HCT116 (cell line): ENCODE measurements at regions not wholly inside any gene's neighbourhood (a gene's known extent, or its start where the extent isn't known, plus 50 kb on each side); places are given as distances from the start of the nearest gene placed in this dataset.

Experiments
- ATAC-seq: fragments of 200-7000 bp; cut with Tn5 transposase; 2 replicates; pipeline ENCODE4 v1.9.1; 2020; ENCODE audit warnings: mild to moderate bottlenecking, moderate library complexity
- BruUV-seq: library from RNA; stranded (reverse); fragments of 400-500 nt; replicated peaks from 2 replicates; lab custom pipeline; 2021; lab: Mats Ljungman, UMichigan
- CTCF ChIA-PET: fragments of 300-600 bp; sonication (Branson Sonifier 250); formaldehyde crosslinking; loops from one replicate; lab custom pipeline; 2021; ENCODE audit warnings: antibody characterized with exemption; lab: Charles Lee
- POLR2A ChIA-PET: fragments of 300-600, 350-600 bp; sonication (Branson Sonifier 250); formaldehyde crosslinking; loops from one replicate; lab custom pipeline; 2021; ENCODE audit warnings: antibody characterized with exemption; lab: Charles Lee
- RAD21 ChIA-PET, 2 experiments: fragments of 300-600 bp; sonication (Branson Sonifier 250); formaldehyde crosslinking; loops; one replicate each; lab custom pipeline; 2023; ENCODE audit warnings: low total read pairs in 2 of 2; ENCODE audit not compliant: uncharacterized antibody in 2 of 2, unreplicated experiment in 2 of 2, low non-redundant PET in 1 of 2; lab: Charles Lee
- DNase-seq: peaks from one replicate; pipeline ENCODE4 v3.0.0-alpha.2; 2010; ENCODE audit warnings: low read depth, low spot score
- H2AFZ ChIP-seq: fragments of 200-600 bp; shearing (Covaris generic), sonication (generic); 2 replicates; pipeline ENCODE4 v1.6.1; 2017; ENCODE audit warnings: low read depth, mixed run types, mixed read lengths, antibody characterized with exemption, low read length; ENCODE audit not compliant: poor library complexity, severe bottlenecking
- H3K27ac ChIP-seq: 2 replicates; pipeline ENCODE4 v1.5.1; 2012; ENCODE audit warnings: low read depth, low read length
- H3K27me3 ChIP-seq: fragments of 200-600 bp; sonication (generic); 2 replicates; pipeline ENCODE4 v1.6.1; 2016; ENCODE audit warnings: mixed run types, low read length, mixed read lengths; ENCODE audit not compliant: insufficient read depth
- H3K36me3 ChIP-seq, 2 experiments: fragments of 200-500 bp in 1 of 2; fragments of 200-600 bp in 1 of 2; sonication (Bioruptor generic) in 1 of 2; sonication (generic) in 1 of 2; 2 replicates each; pipeline versions ENCODE4 v1.5.1 to v1.6.1; 2014 to 2016; ENCODE audit warnings: low read length in 2 of 2, inconsistent platforms in 1 of 2, mixed read lengths in 1 of 2, mixed run types in 1 of 2; ENCODE audit not compliant: insufficient read depth in 2 of 2, control insufficient read depth in 1 of 2
- H3K4me1 ChIP-seq, 2 experiments: fragments of 200-600 bp in 1 of 2; sonication (generic) in 1 of 2; 2 replicates each; pipeline versions ENCODE4 v1.5.1 to v1.6.1; 2012 to 2017; ENCODE audit warnings: low read length in 2 of 2, inconsistent platforms in 1 of 2, mild to moderate bottlenecking in 1 of 2, mixed read lengths in 1 of 2, mixed run types in 1 of 2, moderate library complexity in 1 of 2; ENCODE audit not compliant: insufficient read depth in 2 of 2, control insufficient read depth in 1 of 2
- H3K4me2 ChIP-seq: fragments of 200-600 bp; sonication (generic); 2 replicates; pipeline ENCODE4 v1.6.1; 2017; ENCODE audit warnings: mixed run types, low read length, mixed read lengths
- H3K4me3 ChIP-seq, 2 experiments: fragments of 200-600 bp in 1 of 2; sonication (generic) in 1 of 2; replicated peaks in 1 of 2; 2 replicates each; pipeline ENCODE4 v1.5.1; 2011 to 2016; ENCODE audit warnings: low read length in 2 of 2, control low read depth in 1 of 2, low read depth in 1 of 2, mild to moderate bottlenecking in 1 of 2, mixed read lengths in 1 of 2, mixed run types in 1 of 2
- H3K79me2 ChIP-seq: fragments of 200-600 bp; sonication (generic); 2 replicates; pipeline ENCODE4 v1.6.1; 2017; ENCODE audit warnings: mild to moderate bottlenecking, mixed run types, low read length, moderate library complexity, mixed read lengths; ENCODE audit not compliant: insufficient read depth
- H3K9ac ChIP-seq: fragments of 200-600 bp; sonication (generic); 2 replicates; pipeline ENCODE4 v1.6.1; 2016; ENCODE audit warnings: low read length, mixed read lengths
- H3K9me2 ChIP-seq: fragments of 200-600 bp; sonication (generic), shearing (Covaris generic); 2 replicates; pipeline ENCODE4 v1.6.1; 2017; ENCODE audit warnings: mixed run types, mild to moderate bottlenecking, moderate library complexity; ENCODE audit not compliant: insufficient read depth
- H3K9me3 ChIP-seq, 2 experiments: fragments of 200-500 bp in 1 of 2; fragments of 200-600 bp in 1 of 2; sonication (Bioruptor generic) in 1 of 2; sonication (generic) in 1 of 2; 2 replicates each; pipeline ENCODE4 v1.6.1; 2014 to 2017; ENCODE audit warnings: low read length in 2 of 2, mixed read lengths in 2 of 2, inconsistent platforms in 1 of 2, low read depth in 1 of 2, mild to moderate bottlenecking in 1 of 2, mixed run types in 1 of 2, moderate library complexity in 1 of 2; ENCODE audit not compliant: control insufficient read depth in 1 of 2, insufficient read depth in 1 of 2
- H4K20me1 ChIP-seq: fragments of 200-600 bp; sonication (generic), shearing (Covaris generic); 2 replicates; pipeline ENCODE4 v1.6.1; 2017; ENCODE audit warnings: mixed run types, mild to moderate bottlenecking, moderate library complexity; ENCODE audit not compliant: insufficient read depth
- ATF3 ChIP-seq: IDR thresholded peaks from 2 replicates; pipeline ENCODE4 v1.6.1; 2012
- CBX3 ChIP-seq: IDR thresholded peaks from 2 replicates; pipeline ENCODE4 v1.6.1; 2012; ENCODE audit warnings: low read depth
- CEBPB ChIP-seq: IDR thresholded peaks from 2 replicates; pipeline ENCODE4 v1.6.1; 2012; ENCODE audit warnings: low read depth
- CTCF ChIP-seq, 3 experiments: fragments of 200-600 bp in 1 of 3; sonication (generic) in 1 of 3; IDR thresholded peaks in 2 of 3; conservative IDR thresholded peaks in 1 of 3; 2 replicates each; pipeline ENCODE4 v1.5.1; 2012 to 2017; ENCODE audit warnings: low read depth in 2 of 3, low read length in 2 of 3, antibody characterized with exemption in 1 of 3, borderline replicate concordance in 1 of 3, control low read depth in 1 of 3, mild to moderate bottlenecking in 1 of 3, mixed read lengths in 1 of 3, mixed run types in 1 of 3, moderate library complexity in 1 of 3; ENCODE audit not compliant: insufficient read depth in 1 of 3
- EGR1 ChIP-seq: IDR thresholded peaks from 2 replicates; pipeline ENCODE4 v1.6.1; 2012; ENCODE audit warnings: low read depth
- ELF1 ChIP-seq: IDR thresholded peaks from 2 replicates; pipeline ENCODE4 v1.6.1; 2012; ENCODE audit warnings: low read depth, borderline replicate concordance
- EZH2phosphoT487 ChIP-seq: fragments of 200-600 bp; IDR thresholded peaks from 2 replicates; pipeline ENCODE4 v1.6.1; 2018; ENCODE audit warnings: antibody characterized with exemption, borderline replicate concordance
- FOSL1 ChIP-seq: IDR thresholded peaks from 2 replicates; pipeline ENCODE4 v1.6.1; 2012; ENCODE audit warnings: low read depth
- JUND ChIP-seq: IDR thresholded peaks from 2 replicates; pipeline ENCODE4 v1.6.1; 2012
- MAX ChIP-seq: IDR thresholded peaks from 2 replicates; pipeline ENCODE4 v1.6.1; 2012
- POLR2A ChIP-seq: IDR thresholded peaks from 2 replicates; pipeline ENCODE4 v1.7.0; 2011; ENCODE audit warnings: borderline replicate concordance; ENCODE audit not compliant: insufficient read depth, insufficient read length; ENCODE audit errors: extremely low read depth
- POLR2AphosphoS5 ChIP-seq: IDR thresholded peaks from 2 replicates; pipeline ENCODE4 v1.6.1; 2011; ENCODE audit warnings: mild to moderate bottlenecking, low read depth, low read length, moderate library complexity
- RAD21 ChIP-seq: IDR thresholded peaks from 2 replicates; pipeline ENCODE4 v1.6.1; 2012; ENCODE audit warnings: low read depth, mild to moderate bottlenecking
- REST ChIP-seq: IDR thresholded peaks from 2 replicates; pipeline ENCODE4 v1.6.1; 2012; ENCODE audit warnings: low read depth
- SIN3A ChIP-seq: IDR thresholded peaks from 2 replicates; pipeline ENCODE4 v1.6.1; 2012; ENCODE audit warnings: low read depth
- SP1 ChIP-seq: IDR thresholded peaks from 2 replicates; pipeline ENCODE4 v1.6.1; 2012; ENCODE audit warnings: low read depth
- SRF ChIP-seq: IDR thresholded peaks from 2 replicates; pipeline ENCODE4 v1.6.1; 2012; ENCODE audit warnings: low read depth
- TCF7L2 ChIP-seq: IDR thresholded peaks from 2 replicates; pipeline ENCODE4 v1.7.0; 2011; ENCODE audit warnings: borderline replicate concordance, inconsistent platforms; ENCODE audit not compliant: insufficient read depth, insufficient read length; ENCODE audit errors: extremely low read depth
- YY1 ChIP-seq: IDR thresholded peaks from 2 replicates; pipeline ENCODE4 v1.6.1; 2011; ENCODE audit warnings: low read length, low read depth, moderate library complexity, mild to moderate bottlenecking; ENCODE audit not compliant: insufficient replicate concordance; ENCODE audit errors: extremely low read depth
- ZBTB33 ChIP-seq: IDR thresholded peaks from 2 replicates; pipeline ENCODE4 v1.6.1; 2011; ENCODE audit warnings: mild to moderate bottlenecking, low read length, moderate library complexity; ENCODE audit not compliant: insufficient replicate concordance; ENCODE audit errors: extremely low read depth
- ZFX ChIP-seq: fragments of 450-650 bp; IDR thresholded peaks from 2 replicates; pipeline ENCODE4 v1.6.1; 2017
- ZNF274 ChIP-seq: fragments of 200-500 bp; sonication (Bioruptor generic); IDR thresholded peaks from 2 replicates; pipeline ENCODE4 v1.6.1; 2014; ENCODE audit warnings: mild to moderate bottlenecking, low read depth, low read length, inconsistent platforms
- intact Hi-C: fragments of 100-400 bp; cut with micrococcal nuclease; formaldehyde crosslinking; loops from 2 replicates; pipeline ENCODE4 v1.10.0; 2022

- Histone ChIP-seq H4K20me1 (no peaks in the 10 kb centered on the region), H3K4me3 (no peak overlapping the region), H3K4me1 (peaks cover 4 to 14% of the 10 kb centered on the region in 2 experiments; a peak in 3 of 4 replicates), H3K27me3 (no peaks in the 10 kb centered on the region), H3K36me3 (no peaks in the 10 kb centered on the region), H3K9me3 (no peaks in the 10 kb centered on the region), H3K9me2 (no peaks in the 10 kb centered on the region), H3K27ac (no peak overlapping the region), H3K79me2 (no peaks in the 10 kb centered on the region), H3K9ac (no peak overlapping the region), H3K4me2 (peak overlapping the region; percentile 19), H2AFZ (peak overlapping the region; percentile 83)
- no TSS peak for BruUV-seq
- ChIA-PET POLR2A (no interaction called here), RAD21 (no interaction called here), CTCF (no interaction called here)
- intact Hi-C loops, result no loop called here
- peak; percentile 74 for ATAC-seq
- DNase-seq, result no peak
- TF ChIP-seq JUND (peak; percentile 66), EGR1 (no peak), POLR2AphosphoS5 (no peak), SRF (no peak), MAX (peak; percentile 20; the same call in 1 of the 2 replicates), FOSL1 (peak; percentile 66), SP1 (peak; percentile 65), ELF1 (no peak), ZFX (no peak), SIN3A (peak; percentile 30; the same call in 1 of the 2 replicates), ATF3 (peak; percentile 56; the same call in 1 of the 2 replicates), YY1 (no peak), ZNF274 (no peak), CEBPB (peak; percentile 95), REST (no peak), RAD21 (no peak), ZBTB33 (no peak), EZH2phosphoT487 (no peak), POLR2A (no peak), TCF7L2 (no peak), CBX3 (no peak; the same call in 1 of the 2 replicates), CTCF (IDR thresholded peaks at IDR 0.05 in 2 of 3, conservative IDR thresholded peaks at IDR 0.05 in 1 of 3; ENCODE audit: borderline replicate concordance in 1 of 3, insufficient read depth in 1 of 3, low read depth in 2 of 3, low read length in 2 of 3) (no peak)
These were observed 373.7 kb upstream of the GALNT5 start for GRCh38 chr2:156883804-156884203.
